ENCODE measurements at regions not wholly inside any gene's neighbourhood (a gene's known extent, or its start where the extent isn't known, plus 50 kb on each side); places are given as distances from the start of the nearest gene placed in this dataset.

DNA sequence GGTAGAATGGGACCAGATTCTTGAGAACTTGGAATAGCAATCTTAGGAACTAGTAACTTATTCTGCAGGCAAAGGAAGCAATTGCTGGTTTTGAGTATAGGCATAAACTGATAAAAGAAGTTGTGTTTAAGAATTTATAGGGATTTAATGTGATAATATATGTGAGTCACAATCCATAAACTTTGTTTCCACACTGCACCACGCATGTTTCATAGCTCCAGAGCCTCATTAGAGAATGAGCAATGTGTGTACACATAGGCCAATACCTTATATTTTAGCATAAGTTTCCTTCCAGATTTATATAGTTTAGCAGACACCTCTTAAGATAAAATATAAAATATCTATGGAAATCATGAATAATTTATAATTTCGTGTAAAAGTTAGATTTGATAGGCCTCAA lies 175.5 kb upstream of the SEMA3A start:
- TF ChIP-seq, protein P1, sequence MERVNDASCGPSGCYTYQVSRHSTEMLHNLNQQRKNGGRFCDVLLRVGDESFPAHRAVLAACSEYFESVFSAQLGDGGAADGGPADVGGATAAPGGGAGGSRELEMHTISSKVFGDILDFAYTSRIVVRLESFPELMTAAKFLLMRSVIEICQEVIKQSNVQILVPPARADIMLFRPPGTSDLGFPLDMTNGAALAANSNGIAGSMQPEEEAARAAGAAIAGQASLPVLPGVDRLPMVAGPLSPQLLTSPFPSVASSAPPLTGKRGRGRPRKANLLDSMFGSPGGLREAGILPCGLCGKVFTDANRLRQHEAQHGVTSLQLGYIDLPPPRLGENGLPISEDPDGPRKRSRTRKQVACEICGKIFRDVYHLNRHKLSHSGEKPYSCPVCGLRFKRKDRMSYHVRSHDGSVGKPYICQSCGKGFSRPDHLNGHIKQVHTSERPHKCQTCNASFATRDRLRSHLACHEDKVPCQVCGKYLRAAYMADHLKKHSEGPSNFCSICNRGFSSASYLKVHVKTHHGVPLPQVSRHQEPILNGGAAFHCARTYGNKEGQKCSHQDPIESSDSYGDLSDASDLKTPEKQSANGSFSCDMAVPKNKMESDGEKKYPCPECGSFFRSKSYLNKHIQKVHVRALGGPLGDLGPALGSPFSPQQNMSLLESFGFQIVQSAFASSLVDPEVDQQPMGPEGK (CRISPR knock-in tag; IDR thresholded peaks at IDR 0.05; ENCODE audit: borderline replicate concordance), result no peak
- TF ChIP-seq, protein P2, sequence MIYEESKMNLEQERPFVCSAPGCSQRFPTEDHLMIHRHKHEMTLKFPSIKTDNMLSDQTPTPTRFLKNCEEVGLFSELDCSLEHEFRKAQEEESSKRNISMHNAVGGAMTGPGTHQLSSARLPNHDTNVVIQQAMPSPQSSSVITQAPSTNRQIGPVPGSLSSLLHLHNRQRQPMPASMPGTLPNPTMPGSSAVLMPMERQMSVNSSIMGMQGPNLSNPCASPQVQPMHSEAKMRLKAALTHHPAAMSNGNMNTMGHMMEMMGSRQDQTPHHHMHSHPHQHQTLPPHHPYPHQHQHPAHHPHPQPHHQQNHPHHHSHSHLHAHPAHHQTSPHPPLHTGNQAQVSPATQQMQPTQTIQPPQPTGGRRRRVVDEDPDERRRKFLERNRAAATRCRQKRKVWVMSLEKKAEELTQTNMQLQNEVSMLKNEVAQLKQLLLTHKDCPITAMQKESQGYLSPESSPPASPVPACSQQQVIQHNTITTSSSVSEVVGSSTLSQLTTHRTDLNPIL (CRISPR knock-in tag; IDR thresholded peaks at IDR 0.05; ENCODE audit: low read depth), result no peak
- TF ChIP-seq, protein P3, sequence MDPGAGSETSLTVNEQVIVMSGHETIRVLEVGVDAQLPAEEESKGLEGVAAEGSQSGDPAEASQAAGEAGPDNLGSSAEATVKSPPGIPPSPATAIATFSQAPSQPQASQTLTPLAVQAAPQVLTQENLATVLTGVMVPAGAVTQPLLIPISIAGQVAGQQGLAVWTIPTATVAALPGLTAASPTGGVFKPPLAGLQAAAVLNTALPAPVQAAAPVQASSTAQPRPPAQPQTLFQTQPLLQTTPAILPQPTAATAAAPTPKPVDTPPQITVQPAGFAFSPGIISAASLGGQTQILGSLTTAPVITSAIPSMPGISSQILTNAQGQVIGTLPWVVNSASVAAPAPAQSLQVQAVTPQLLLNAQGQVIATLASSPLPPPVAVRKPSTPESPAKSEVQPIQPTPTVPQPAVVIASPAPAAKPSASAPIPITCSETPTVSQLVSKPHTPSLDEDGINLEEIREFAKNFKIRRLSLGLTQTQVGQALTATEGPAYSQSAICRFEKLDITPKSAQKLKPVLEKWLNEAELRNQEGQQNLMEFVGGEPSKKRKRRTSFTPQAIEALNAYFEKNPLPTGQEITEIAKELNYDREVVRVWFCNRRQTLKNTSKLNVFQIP (CRISPR knock-in tag; IDR thresholded peaks at IDR 0.05; ENCODE audit: borderline replicate concordance, low read depth), result no peak
